SIG-M5 treated with dmso at 0.1 percent for 504 hours (cell line): ENCODE measurements at regions not wholly inside any gene's neighbourhood (a gene's known extent, or its start where the extent isn't known, plus 50 kb on each side); places are given as distances from the start of the nearest gene placed in this dataset.

Experiments used
- DNase-seq: peaks from one replicate; lab custom pipeline; 2025; ENCODE audit not compliant: unreplicated experiment; lab: John Stamatoyannopoulos, UW

- DNase-seq, result no peak
Measured at GRCh38 chr3:23644099-23644498, 161.7 kb upstream of the UBE2E1 start.

GRCh38 chr3:23644676-23645075, 161.1 kb upstream of the UBE2E1 start:
- DNase-seq, result no peak

- no peak for DNase-seq
Measured at GRCh38 chr3:23645533-23646183, 160.1 kb upstream of the UBE2E1 start.

GRCh38 chr3:23646184-23646920, 159.4 kb upstream of the UBE2E1 start:
- no peak for DNase-seq

- DNase-seq, result no peak
Measured at GRCh38 chr3:23647706-23648258, 158.0 kb upstream of the UBE2E1 start.

- no peak for DNase-seq
Measured at GRCh38 chr3:23648326-23648995, 157.3 kb upstream of the UBE2E1 start.

GRCh38 chr3:23648996-23649395, 156.8 kb upstream of the UBE2E1 start:
- DNase-seq, result no peak

GRCh38 chr3:23649448-23649847, 156.3 kb upstream of the UBE2E1 start:
- no peak for DNase-seq

GRCh38 chr3:23650371-23651140, 155.2 kb upstream of the UBE2E1 start:
- peak; percentile 71 for DNase-seq

- DNase-seq, result no peak
Measured at GRCh38 chr3:23653647-23654525, 151.9 kb upstream of the UBE2E1 start.

GRCh38 chr3:23654571-23654970, 151.2 kb upstream of the UBE2E1 start:
- DNase-seq, result no peak

- no peak for DNase-seq
Measured at GRCh38 chr3:23655749-23656148, 150.0 kb upstream of the UBE2E1 start.

- DNase-seq, result no peak
Measured at GRCh38 chr3:23656199-23656598, 149.6 kb upstream of the UBE2E1 start.

- no peak for DNase-seq
Measured at GRCh38 chr3:23656821-23657220, 148.9 kb upstream of the UBE2E1 start.

GRCh38 chr3:23657647-23658046, 148.1 kb upstream of the UBE2E1 start:
- no peak for DNase-seq

- peak; percentile 84 for DNase-seq
Measured at GRCh38 chr3:23659274-23659673, 146.5 kb upstream of the UBE2E1 start.

- no peak for DNase-seq
Measured at GRCh38 chr3:23659840-23660430, 145.8 kb upstream of the UBE2E1 start.

GRCh38 chr3:23662079-23662617, 143.6 kb upstream of the UBE2E1 start:
- DNase-seq, result no peak

GRCh38 chr3:23663246-23663645, 142.5 kb upstream of the UBE2E1 start:
- DNase-seq, result no peak
